ENCODE measurements at regions not wholly inside any gene's neighbourhood (a gene's known extent, or its start where the extent isn't known, plus 50 kb on each side); places are given as distances from the start of the nearest gene placed in this dataset.

DNA sequence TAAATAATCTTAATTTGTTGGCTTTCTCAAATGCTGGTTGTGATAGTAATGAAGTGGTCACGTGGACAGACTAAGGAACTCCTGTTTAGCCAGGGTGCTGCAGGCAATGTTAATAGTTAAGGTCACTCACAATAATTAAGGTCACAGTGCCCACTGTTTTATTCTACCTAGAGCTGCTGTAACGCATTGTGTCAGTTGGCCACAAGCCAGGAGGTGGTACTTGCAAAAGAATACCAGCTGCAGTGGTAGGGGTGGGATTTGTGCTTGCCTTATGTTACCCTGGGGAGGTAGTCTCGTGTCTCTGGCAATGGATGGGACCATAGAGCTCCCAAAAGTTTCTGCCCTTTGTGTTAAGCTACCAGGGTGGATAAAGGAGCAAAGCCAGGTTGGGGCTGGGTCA, 969.1 kb upstream of the CDH8 start:
- no peak for DNase-seq

DNA sequence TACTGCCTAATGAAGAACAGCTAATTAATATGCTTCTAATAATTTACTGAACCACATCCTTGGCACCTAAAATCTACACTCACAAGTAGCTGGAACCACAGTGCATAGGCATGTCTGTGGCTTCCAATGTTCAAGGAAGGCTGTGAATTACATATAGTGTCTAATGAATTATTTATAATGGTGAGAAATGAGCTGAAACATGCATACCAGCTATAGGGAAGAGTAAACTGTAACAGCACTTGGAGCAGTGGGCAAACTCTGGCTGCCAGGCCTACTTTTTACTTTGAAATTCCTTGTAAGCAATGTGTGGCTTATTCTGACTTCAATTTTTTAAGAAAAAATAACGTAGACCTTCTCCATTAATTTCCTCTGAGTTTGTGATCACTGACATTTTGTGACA, 953.2 kb upstream of the CDH8 start:
- DNase-seq, result no peak

DNA sequence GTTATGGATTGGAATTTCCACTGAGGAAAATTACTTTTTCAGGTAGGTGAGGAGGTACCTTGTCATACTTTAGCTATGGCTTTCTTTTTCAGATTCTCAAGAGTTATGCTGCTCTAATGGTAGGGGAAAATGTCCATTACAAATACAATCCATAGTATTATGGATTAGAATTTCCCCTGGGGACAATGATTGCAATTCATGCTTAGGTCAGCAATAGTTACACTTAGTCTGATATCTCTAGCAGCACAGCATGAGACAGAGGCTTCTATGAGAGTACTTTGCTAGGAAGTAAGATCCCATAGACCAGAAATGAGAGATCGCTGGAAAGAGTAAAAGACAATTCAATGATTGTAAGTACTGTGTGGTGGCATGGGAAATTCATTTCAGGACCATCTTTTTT, 949.5 kb upstream of the CDH8 start:
- no peak for DNase-seq

DNA sequence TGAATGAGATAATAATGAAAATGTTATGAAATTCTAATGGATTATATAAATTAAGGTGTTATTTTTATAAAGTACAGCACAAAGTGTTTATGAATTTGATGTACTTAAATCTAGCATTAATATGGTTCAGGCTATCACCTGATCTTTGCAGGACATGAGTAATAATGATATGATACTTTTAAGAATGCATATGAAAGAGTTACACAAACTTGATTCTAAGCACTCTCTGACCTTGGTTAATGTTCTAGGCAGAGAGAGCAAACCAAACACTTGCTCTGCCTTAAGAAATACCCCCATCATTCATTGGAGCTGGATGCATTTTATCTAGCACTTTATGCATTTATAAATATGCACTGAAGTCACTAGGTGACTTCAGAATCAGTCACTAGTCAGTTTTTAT, 942.2 kb upstream of the CDH8 start:
- no peak for DNase-seq

DNA sequence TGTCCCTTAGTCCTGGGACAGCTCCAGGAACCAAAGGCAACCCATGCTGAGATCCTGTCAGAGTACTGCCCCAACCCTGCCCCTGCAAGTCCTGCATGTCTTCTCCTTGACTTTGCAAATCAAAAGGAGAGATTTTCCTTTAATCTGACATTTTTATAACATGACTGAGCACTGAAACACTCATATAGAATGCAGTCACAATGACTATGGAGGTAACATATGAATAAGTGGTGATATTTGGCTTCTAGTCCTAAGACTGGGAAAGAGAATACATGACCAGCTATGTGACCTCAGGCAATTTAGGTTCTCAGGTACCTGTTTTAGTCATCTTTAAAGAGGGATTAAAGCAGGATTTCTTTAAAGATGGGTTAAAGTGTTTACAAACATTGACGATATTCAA, 941.6 kb upstream of the CDH8 start:
- DNase-seq, result no peak

DNA sequence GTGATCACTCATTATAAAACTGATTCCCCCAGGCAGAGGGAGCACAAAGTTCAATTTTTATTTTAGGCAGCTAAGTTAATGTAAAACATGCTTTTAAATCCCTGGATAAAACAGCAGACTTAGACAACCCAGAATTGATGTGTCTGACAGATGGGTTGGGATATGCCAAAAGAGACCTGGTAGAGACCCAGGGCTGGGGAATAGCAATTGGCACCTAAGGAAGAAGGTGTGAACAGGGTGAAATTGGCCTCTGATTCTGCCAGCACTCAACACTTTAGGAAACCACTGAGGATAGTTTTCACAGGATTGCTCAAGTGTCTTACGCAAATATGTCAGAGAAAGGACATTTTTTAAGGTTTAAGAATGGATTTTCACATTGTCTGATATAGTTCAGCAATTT, 938.2 kb upstream of the CDH8 start:
- no peak for DNase-seq

DNA sequence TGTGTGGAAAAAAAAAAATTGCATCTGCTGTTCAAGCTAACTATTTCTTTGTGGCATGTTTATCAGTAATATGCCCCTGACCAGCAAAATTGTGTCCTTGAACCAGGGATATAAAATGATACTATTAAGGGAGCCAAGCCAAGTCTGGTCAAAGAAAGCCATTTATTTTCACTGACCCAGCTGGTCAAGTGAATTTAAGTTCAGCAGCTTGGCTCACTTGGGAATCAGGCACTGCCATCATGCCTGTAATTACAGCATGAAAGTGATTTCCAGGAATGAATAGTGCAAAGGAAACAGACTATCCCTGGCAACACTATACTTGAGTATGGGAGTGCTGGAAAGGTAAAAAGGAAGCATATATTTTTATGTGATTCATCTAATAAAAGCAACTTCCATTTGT, 934.6 kb upstream of the CDH8 start:
- no peak for DNase-seq

DNA sequence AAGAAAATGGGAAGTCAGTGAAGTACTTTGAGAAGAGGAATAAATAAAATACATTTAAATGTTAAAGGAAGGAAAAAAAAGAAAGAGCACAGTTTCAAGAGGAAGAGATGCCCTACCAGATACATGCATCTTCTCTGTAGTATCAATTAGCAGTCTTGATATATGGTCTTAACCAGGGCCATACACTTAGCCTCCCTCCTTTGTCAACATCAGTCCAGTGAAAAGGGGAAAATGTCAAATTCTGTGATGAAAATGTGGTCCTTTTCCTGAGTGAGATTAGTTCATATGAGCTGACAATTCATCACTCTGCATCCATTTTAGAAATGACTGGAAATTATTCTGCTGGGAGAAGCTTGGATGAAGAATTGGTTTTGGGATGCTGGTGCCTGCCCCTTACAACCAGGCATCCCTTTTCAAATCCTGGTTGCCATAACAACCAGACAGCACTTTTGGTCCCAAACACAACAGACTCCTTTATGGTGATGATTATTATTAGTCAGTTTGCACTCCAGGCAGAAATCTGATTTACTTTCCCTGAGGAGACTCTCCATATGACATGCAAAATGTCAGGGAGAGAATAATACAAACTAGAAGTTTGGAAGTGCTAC, 933.6 kb upstream of the CDH8 start:
- DNase-seq, result no peak

DNA sequence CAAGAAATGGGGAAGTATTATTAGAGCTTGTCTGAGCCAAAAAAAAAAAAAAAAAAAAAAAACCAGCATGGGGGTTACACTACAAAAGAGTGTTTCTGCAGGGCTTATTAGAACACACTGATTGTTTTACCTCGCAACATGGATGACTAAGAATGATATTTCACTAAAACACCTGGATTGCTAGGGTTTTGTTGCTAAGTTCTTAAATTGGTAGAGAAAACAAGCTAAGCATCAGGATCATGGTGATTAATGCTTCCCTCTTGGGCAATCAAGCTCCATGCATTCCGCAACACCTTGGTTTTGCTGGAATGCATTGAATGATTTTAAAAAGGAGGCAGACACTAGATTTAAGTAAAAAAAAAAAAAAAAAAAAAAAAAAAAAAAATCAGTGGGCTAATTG, 931.4 kb upstream of the CDH8 start:
- no peak for DNase-seq

DNA sequence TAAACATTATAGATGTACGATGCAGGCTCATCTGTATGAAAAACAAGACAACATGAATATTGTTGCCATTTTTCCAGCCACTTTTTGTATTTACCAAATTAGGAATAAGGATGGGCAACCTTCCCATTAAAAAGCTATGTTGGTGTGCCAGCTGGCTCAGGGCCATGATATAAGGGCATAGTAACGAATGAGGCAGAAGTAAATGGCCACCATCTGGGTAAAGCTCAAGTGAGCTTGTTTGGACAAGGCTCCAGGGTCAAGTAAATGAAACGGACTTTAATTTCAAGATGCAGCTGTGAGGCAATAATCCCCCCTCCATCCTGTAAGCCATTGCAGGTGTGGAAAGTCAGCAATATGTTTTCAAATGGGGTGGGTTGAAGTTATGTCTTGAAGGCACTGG, 930.9 kb upstream of the CDH8 start:
- DNase-seq, result no peak

DNA sequence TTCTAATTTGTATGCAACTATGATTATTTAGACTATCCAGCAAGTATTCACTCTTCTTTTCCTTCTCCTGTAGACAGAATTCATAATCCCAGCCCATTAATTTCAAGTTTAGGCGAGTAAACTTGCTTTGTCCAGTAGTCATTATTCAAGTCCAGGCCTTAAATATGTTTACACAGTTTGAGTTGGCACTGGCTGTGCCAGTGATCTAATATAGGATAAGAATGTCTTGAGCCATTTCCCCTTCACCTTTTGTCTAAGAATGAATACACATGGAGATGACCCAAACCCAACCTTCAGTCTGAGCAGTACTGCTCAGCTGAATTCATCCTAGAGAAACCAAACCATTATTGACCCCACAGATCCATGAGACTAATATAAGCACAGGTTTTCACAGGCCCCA, 930.4 kb upstream of the CDH8 start:
- no peak for DNase-seq

DNA sequence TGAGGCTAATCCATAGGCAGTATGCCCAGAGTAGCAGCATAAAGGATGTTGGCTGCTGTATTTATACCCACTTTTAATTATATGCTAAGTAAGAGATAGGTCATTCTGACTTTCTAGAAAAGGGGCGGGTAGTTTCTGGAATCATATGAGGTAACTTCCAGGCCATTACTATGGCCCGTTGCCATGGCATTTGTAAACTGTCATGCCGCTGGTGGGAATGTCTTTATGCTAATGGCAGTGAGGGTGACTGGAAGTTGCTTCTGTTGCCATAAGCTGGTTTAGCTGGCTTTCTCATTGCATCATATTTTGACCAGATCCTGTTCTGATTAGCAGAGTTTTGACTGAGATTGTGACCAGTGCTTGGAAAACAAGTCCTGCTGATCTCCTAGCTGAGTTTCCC, 929.6 kb upstream of the CDH8 start:
- DNase-seq, result no peak

DNA sequence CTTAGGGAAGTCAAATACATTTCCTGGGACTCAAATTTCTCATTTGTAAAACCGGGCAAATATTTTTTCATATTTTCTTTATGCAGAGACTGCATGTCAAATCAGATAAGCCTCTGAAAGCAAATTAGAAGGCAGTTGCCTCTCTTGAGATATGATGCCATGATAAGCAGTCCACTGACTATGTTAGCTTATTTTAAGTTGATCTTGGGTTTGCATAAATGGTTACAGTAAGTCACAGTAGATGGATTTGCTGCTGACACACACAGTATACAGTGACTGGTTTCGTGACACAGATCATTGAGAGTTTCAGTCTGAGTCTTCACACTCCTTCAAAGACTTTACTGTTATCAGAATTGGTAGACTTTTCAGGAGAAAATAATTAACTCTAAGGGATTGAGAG, 927.6 kb upstream of the CDH8 start:
- DNase-seq, result no peak

DNA sequence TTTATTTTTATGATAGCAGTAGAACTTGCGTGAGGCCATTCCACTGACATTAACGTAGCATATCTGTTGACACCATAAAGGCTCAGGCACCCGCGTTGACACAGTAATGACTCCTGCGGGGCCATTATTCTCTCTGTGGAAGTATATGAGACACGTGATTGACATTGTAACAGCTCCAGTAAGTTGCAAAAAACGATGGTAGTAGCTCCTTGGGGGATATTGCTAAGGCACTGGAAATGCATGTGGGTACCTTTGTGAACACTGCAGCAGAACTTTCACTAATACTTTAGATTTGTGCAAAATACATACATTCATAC, 918.8 kb upstream of the CDH8 start:
- DNase-seq, result no peak

DNA sequence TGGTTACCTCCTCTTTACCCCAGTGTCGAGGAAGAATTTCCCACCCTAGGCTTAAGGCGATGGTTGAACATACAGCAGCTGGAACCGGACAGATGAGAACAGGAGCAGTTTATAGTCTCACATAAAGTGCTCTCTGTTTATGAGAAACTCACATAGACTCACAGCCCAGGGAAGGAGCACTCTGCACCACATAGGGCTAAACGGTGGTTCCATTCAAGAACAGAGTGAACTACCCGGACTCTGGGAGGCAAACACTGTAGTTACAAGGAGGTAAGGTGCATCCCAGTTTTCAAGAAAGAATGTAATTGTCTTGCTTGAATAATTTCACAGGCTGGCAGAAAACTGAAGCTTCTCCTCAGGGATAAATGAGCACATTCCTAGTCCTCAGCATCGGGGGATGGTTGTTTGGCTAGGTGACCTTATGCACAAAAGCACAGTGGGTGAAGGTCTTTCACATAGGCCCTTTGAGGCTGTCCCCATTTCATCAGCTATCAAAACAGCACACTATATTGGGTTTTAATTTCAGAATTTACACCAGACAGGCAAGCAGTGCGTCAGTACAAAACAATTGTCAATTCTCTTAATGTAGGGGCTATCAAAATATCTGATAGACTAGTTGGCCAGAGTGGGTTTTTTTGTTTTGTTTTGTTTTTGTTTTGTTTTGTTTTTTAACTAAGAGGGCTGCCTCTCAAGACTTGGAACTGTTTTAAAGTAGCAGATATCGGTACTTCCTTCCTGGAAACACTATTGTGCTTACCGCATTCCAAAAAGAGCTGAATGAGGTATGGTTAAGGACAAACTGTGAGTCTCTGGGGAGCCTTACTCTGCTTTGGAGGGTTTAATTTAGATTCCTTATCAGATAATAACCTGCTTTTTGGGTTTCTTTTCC, 918.1 kb upstream of the CDH8 start:
- DNase-seq, result no peak

DNA sequence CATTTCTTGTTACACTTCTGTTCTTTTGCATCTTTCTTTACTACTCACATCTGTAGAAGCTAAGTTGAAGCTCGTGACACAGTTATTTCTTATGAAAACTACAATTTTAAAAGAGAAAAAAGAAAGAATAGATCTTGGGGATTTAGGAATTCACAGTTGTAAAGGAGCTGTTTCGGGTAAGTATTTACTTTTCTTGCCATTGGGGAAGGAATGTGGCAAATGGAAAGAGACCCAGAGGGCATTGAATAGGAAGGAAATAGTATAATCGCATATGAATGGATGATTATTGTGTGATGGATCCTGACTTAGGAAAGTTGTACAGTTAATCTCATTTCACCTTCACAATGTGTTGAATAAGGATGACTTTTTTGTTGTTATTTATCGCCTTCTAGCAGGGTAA, 914.1 kb upstream of the CDH8 start:
- DNase-seq, result no peak

DNA sequence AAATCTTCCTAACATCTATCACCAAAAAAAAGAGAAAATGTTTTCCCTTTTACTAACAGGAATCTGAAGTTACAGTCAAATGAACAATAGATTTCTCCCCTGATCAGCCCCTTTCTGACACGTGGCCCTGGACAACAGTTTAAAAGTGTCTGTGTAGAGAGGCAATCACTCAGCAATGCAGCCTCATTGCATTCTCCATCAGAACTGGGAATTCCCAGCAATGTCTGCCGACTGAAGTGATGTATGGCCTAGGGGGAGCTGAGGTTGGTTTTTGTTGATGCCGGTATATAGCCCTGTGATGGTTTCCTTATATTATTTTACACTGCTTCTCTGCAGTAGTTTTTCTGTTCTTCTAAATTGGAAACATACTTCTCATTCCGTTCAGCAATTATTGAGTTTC, 904.3 kb upstream of the CDH8 start:
- DNase-seq, result no peak

DNA sequence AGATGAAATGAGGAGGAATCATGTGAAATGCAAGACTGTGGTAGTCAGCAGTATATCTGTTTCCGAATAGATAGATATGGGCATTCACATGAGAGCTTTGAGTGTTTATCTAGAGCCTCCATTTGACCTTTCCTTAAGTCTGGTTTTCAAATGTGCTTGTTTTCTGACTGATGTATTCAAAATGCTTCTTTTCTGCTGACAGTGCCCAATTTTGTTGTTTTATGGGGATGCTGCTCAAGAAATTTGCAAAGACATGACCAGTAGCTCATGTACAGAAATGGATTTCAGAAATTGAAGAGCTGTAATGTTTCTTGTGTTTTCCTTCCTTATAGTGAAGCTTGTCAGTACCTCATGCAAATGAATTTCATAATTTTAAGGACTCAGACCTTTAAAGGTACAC, 903.4 kb upstream of the CDH8 start:
- no peak for DNase-seq

DNA sequence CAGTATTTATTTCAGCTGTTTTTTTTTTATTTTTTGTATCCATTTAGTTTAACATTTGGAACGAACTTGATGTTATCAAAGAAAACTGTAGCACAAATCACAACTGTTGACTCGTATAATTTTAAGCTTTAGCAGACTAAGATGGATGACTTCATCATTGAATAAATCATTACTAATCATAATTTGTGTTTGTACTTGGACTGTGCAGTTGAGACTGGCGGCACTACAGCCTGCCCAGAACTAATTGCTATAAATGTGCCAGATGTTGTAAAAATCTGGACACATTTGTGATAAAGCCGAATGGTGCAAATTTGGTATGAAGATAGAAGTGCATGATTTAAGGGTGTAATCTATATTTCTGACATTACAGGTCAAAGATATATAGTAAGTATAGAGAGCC, 897.7 kb upstream of the CDH8 start:
- DNase-seq, result no peak

DNA sequence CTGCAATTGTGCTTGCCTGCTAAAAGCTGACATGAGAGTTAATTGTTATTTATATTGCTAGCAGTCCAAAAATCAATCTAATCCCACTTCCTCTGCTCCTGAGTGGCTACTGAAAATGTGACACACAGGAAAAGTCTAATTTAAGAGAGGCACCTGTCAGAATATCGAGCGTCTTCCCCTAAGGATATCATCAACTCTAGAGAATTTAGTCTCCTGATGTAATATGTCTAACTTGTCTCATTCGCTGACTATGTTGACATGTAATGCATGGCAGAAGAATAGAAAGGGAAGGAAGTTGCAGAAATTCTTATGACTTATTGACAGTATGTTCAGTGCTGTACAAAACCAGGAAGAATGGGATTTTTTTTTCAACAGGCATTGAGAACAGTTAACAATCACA, 893.4 kb upstream of the CDH8 start:
- DNase-seq, result no peak

DNA sequence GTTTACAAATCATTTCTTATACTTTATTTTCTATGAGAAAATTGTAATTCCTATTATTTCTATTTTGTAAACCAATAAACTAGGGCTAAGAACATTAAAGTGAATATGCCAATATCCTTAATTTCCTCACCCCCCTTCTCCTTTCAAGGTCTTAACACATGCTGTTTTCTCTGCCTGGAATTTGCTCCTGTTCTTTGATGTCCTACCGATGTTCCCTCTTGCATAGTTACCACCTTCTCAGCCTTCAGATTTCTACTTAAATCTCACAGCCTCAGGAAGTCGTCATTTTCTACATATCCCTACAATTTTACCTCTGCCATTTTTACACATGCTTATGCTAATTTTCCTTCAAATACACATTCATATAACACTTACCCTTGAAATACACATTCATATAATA, 890.9 kb upstream of the CDH8 start:
- DNase-seq, result no peak

DNA sequence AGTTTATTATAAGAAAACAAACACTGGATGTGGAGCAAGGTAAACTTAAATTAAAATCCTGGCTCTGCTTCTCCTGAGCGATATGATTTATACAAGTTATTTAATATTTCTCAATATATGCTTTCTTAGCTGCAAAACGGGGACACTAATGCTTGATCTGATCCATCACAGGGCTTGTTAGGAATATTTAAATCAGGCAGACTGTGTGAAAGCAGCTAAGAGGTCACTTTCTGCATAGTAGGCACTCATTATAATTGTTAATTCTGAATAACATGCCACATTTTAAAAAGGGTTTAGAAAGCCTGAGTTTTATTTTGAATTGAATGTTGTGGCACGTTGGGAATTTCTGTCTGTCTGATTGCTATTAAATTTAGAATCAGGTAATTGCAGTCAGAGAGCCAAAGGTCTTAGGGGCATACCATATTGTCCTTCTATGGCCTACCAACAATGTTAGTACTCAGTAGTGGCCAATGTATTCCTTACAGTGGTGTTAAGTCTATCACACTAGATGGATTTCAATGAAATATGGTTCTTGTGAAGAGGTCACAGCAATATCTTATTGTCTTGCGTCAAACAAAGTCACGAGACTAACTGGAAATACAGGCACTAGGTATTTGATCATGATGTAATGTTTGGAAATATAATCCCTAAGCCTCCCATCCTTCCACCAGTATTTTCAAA, 890.0 kb upstream of the CDH8 start:
- DNase-seq, result no peak

DNA sequence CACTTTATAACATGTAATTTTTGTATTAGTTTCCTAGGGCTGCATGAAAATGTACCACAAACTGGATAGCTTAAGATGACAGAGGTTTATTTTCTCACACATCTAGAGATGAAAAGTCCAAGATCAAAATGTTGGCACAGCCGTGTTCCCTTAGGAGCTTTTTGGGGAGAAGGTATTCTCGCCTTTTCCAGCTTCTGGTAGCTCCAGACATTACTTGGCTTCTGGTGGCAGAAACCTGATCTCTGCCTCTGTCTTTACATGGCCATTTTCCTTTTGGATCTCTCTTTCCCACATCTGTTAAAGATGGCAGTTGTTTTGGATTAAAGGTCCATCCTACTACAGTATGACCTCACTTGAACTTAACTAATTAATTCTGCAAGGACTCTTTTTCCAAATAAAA, 885.7 kb upstream of the CDH8 start:
- DNase-seq, result no peak

DNA sequence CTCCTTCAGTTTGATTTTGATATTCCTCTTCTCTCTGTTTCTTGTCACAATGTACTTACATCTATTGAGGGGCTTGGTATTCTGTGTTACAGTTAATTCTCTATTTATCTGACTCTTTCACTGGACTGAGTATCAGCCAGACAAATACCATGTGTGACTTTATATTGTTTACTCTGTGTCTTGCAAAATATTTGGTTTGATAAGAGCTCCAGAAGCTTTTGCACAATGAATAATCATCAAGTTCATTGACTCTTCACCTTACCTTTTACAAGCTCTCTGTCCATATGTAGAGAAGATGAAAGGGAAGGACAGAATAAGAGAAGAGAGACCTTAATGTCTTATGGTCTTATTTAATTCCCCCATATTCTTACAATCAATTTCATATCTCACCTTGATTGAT, 877.7 kb upstream of the CDH8 start:
- no peak for DNase-seq

DNA sequence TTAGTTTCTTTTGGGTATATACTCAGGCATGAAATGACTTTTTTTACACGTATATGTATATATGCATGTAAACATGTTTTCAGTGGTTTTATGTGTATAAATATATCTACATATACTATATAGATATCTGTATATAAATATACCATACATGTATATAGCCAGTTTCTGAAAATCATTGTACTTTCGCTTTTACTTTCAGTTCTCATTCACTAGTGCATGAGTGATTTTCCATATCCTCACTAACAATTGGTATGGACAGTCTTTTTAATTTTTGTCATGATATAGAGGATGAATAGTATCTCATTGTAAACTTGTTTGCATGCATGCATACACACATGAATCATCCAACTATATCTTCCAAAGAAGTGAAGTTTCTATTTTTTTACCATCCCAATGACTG, 877.1 kb upstream of the CDH8 start:
- no peak for DNase-seq

Data from NCI-H1930 (cell line).